Suppressor macrophage (primary cell): ENCODE measurements at regions not wholly inside any gene's neighbourhood (a gene's known extent, or its start where the extent isn't known, plus 50 kb on each side); places are given as distances from the start of the nearest gene placed in this dataset.
A peak's percentile ranks its signal among the peaks of the same experiment; 100 is the strongest.

Experiments
- DNase-seq, 4 experiments: peaks; one replicate each; pipeline ENCODE4 v3.0.0-alpha.2; 2020 to 2022

DNA sequence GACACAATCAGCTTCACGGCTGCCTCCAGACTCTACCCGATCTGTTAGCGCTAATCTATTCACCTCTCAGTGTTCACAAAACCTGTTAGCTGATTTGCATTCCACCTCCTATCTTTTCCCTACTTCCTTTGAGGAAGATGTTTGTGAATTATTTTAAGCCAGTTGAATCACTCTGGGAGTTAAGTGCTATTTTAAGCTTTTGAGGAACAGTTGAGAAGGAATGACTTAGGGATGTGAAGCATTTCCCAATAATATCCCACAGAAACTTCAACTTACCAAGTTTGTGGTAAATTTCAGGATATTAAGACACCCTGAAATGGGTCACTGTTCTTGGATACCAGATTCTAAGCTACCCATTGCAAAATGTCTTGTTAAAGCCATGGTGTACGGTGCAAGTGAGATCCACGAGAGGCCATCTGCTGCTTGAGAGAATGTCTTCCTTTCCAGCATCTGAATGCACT, 145.2 kb upstream of the CITED2 start:
- DNase-seq, result peak in 1 of 4 experiments; percentile 15

DNA sequence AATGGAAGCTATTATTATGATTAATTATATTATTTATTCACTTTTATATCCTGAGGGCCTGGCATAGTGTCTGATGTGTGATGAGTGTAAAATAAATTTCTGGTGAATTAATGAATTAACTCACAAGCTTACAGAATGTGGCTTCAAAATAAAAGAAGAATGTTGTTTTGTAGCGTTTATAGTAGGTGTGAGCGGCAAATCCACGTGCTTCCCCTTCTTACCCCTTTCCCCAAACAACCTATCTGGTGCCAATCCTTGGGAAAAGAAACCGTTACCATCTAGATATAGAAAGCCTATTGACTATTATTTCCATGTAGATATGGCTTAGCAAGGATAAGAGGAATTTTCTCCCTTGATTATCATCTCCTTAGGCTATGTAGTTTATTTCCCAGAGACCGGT, 144.6 kb upstream of the CITED2 start:
- DNase-seq, result no peak

GRCh38 chr6:139518556-139519091, 144.2 kb upstream of the CITED2 start:
- DNase-seq, result no peak

GRCh38 chr6:139517998-139518555, 143.6 kb upstream of the CITED2 start:
- DNase-seq, result peak in 3 of 4 experiments; percentile 49 to 68 (median 57)

GRCh38 chr6:139515511-139515910, 141.1 kb upstream of the CITED2 start:
- no peak for DNase-seq

DNA sequence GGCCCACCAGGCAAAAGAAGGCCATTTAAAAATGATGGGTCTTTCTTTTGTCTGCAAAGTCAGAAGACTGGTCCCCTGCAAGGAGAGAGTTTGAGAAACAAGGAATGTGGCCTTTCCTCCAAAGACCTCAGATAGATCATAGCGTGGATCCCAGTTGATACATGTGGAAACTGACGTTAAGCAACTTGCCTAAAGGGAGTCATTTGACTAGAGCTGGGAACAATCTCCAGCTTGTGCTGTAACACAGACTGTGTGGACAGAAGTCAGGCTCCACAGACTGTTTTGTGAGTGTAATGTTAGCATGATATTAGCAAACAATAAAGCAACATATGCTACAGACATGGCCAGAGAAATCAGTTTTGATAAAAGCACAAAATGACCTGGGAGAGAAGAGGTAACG, 140.4 kb upstream of the CITED2 start:
- peak in 1 of 4 experiments; percentile 5 for DNase-seq

DNA sequence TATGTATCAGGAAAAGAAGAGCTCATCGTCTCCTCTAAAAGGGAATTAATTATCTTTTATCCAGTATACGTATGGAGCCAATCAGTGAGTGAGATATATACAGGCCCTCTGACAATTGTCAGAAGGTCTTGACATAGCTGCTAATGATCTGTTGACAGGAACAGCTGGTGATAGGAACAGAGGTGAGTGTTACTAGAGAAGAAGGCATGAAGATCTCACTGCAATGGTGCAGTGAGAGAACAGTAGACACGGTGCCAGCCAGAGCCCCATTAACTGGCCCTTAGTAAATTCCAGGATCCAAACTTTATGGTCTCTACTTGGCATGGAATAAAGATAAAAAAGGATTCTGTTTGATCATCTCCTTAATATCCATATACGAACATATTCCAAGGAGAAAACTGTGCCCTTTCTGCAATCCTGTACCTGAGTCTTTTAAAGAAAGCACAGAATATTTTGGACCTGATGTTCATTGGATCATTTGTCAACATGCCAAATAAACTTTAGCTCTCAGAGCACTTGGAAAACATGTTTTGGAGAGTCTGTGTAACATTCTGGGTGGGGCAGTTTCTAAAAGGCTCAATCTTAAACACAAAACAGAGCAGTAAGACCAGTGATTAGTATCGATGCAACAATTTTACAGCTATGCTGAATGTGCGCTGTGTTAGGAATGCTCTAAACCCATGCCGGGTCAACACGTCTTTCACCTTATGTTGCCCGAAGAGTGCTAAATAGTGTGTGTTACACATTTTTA, 135.8 kb upstream of the CITED2 start:
- DNase-seq, result no peak

GRCh38 chr6:139509167-139509566, 134.7 kb upstream of the CITED2 start:
- DNase-seq, result no peak

GRCh38 chr6:139508576-139508975, 134.1 kb upstream of the CITED2 start:
- no peak for DNase-seq

DNA sequence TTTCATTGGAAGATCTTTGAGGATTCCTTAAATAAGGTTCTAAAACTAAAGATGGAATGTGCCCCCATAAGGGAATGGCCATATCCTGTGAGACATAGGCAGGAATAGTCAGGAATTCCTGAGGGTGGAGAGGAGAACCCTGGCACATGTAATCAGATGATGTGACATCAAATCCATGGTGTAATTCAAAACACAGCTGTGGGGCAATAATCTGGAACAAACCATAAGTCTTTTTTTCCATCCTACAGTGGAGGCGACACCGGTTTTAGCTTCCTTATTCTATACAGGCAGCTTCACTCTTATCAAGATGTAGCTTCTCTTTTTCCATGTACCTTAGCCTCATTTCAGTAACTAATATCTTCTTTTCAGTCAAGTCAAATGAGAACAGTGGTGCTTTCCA, 133.6 kb upstream of the CITED2 start:
- peak; percentile 51 to 72 (median 59) for DNase-seq

DNA sequence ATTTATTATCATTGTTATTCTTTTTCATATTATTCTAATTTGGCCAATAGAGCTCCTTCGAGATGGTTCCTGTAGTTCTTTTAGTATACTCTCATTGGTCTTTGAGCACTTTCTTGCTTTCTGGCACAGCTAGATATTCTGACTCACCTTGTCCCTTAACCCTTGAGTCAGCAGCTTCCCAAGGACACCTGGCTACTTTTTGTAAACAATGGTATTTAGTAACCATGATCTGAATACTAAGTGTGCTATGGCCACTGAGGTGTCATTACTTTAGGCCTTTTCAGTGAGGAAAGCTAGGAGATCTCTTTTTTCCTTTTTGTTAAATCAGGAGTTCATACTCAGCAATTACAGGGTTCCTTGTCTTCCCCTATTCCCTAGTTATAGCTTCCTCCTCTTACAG, 126.5 kb upstream of the CITED2 start:
- DNase-seq, result peak in 1 of 4 experiments; percentile 28

DNA sequence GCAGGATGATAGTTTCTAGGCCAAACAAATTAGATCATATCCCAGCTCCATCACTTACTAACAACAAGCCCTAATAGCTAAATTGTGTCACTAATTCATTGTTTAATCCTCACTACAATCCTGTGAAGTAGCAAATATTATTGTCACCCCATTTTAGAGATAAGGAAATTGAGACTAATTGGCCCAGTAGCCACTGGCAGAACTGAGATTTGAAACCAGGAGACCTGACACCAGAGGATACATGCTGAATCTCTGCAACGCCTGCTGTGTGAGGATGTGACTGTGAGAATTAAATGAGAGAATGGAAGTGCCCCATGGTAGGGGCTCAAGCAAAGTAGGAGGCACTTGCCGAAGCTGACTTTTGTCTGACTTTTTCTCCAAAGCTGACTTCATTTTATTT, 124.3 kb upstream of the CITED2 start:
- no peak for DNase-seq

DNA sequence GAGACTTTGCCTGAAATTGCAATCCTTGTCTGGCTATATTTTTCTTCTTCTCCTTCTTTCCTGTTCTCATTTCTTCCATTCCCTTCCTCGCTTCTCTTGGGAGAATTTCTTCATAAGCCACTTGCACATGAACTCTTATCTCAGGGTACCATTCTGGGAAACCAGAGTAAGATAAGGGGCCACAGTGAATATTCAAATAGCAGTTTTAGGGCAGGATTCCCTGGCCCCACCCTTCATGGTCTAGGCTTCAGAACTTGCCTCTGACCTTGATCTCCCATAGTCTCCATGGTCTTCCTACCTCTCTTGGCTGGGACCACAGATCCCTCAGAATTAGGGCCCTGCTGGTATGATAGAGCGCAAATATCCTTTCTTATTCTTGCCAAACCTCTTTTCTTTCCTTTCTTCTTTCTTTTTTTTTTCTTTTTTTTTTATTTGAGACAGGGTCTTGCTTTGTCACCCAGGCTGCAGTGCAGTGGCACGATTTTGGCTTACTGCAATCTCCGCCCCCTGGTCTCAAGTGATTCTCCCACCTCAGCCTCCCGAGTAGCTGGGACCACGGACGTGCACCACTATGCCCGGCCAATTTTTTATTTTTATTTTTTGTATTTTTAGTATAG, 123.0 kb upstream of the CITED2 start:
- no peak for DNase-seq

- no peak for DNase-seq
Observed at GRCh38 chr6:139496654-139497344, 122.4 kb upstream of the CITED2 start.

DNA sequence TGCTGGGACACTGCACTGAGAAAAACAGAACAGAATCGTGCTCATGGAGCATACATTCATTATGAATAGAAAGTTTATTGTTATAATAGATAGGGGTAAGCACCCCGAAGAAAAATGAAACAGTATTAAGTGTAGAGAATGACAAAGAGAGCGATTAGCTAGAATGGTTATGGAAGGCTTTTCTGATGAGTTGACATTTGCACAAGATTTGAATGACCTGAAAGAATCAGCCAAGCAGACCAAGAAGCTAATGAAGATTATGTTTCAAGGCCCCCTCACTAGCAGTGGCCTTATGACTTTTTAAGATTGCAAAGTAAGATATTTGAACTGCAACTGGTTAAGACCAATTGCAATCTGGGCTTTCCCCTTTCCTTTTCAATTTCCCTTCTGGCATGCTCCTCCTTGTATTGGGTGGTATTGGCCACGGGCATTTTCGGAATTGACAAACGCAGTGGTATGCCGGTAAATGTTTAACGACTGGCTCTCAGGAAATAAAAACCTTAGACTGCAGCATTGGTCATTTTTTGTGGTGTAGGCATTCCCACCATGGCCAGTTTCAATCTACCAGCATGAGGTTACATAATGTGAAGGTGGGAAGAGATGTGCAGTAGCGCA, 120.0 kb upstream of the CITED2 start:
- DNase-seq, result no peak

- DNase-seq, result peak; percentile 16 to 75 (median 61)
Observed at GRCh38 chr6:139490482-139490881, 116.0 kb upstream of the CITED2 start.

- DNase-seq, result no peak
Observed at GRCh38 chr6:139486476-139486799, 112.0 kb upstream of the CITED2 start.

DNA sequence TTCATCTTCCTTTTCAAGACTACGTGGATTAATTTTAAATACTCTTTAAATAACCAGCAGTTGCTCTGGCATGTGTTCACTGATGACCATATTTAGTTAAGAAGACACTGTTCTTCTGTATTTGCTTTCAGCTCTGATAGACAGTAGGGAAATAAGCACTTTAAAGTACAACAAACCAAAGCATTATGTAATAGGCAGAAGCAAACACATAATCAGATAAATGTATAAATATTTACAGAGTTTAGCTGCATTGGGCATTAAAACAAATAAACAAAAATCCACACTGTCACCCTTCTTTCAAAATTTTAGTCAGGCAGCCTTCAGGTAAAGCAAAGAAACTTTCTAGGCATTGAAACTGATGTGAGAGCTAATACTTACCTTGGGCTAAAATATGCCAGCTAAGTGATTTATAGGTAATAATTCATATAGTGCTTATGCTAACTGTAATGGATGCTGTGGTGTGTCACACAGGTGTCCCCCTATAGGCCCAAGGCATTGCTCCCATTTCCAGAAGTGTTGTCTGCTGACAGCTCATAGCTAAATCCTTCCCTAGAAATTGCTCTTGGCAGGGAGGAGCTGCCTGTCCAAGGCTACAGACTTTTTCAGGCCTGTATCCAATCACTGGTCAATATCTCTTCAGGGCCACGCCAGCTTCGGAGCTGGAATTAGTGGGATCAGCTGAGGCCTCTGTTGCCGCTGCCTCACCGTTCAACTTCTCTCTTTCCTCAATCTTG, 111.5 kb upstream of the CITED2 start:
- DNase-seq, result no peak

DNA sequence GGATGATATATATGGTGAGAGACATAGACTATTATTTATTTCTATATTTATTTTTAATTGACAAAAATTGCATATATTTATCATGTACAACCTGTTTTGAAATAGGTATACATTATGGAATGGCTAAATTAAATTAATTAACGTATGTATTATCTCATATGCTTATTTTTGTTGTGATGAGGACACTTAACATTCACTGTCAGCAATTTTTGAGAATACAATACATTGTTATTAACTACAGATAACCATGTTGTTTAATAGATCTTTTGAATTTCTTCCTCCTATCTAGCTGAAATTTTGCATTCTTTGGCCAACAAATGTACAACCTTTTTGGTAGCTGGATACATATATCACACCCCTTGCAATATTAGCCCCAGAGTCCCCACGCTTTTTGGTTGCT, 110.7 kb upstream of the CITED2 start:
- DNase-seq, result no peak

- DNase-seq, result no peak
Observed at GRCh38 chr6:139483079-139483478, 108.6 kb upstream of the CITED2 start.

GRCh38 chr6:139482287-139482686, 107.8 kb upstream of the CITED2 start:
- no peak for DNase-seq
